ENCODE measurements at regions not wholly inside any gene's neighbourhood (a gene's known extent, or its start where the extent isn't known, plus 50 kb on each side); places are given as distances from the start of the nearest gene placed in this dataset.

- TF ChIP-seq CTCF (IDR thresholded peaks at IDR 0.05; ENCODE audit: insufficient read depth, low read length, poor library complexity, severe bottlenecking), result no peak
- Histone ChIP-seq H3K4me3 (ENCODE audit: low read depth, low read length) (no peak overlapping the region), H3K27me3 (ENCODE audit: control insufficient read depth, insufficient read depth, low read length) (no peaks in the 10 kb centered on the region), H3K36me3 (ENCODE audit: control insufficient read depth, insufficient read depth, low read length) (no peaks in the 10 kb centered on the region)
- no peak for DNase-seq (ENCODE audit: low read depth)
These were observed 154.0 kb upstream of the THBS1 start for GRCh38 chr15:39426552-39427532.

- no peak for TF ChIP-seq CTCF (IDR thresholded peaks at IDR 0.05; ENCODE audit: insufficient read depth, low read length, poor library complexity, severe bottlenecking)
- H3K27me3 ChIP-seq (ENCODE audit: control insufficient read depth, insufficient read depth, low read length), result no peaks in the 10 kb centered on the region
- no peak overlapping the region for H3K4me3 ChIP-seq (ENCODE audit: low read depth, low read length)
- no peak for DNase-seq (ENCODE audit: low read depth)
- H3K36me3 ChIP-seq (ENCODE audit: control insufficient read depth, insufficient read depth, low read length), result no peaks in the 10 kb centered on the region
These were observed 153.2 kb upstream of the THBS1 start for GRCh38 chr15:39427705-39428104.

- Histone ChIP-seq H3K27me3 (ENCODE audit: control insufficient read depth, insufficient read depth, low read length) (no peaks in the 10 kb centered on the region), H3K36me3 (ENCODE audit: control insufficient read depth, insufficient read depth, low read length) (no peaks in the 10 kb centered on the region), H3K4me3 (ENCODE audit: low read depth, low read length) (no peak overlapping the region)
- no peak for TF ChIP-seq CTCF (IDR thresholded peaks at IDR 0.05; ENCODE audit: insufficient read depth, low read length, poor library complexity, severe bottlenecking)
- DNase-seq (ENCODE audit: low read depth), result peak; percentile 60
These were observed 151.0 kb upstream of the THBS1 start for GRCh38 chr15:39429898-39430357.

GRCh38 chr15:39430389-39430788 is 150.5 kb upstream of the THBS1 start:
- Histone ChIP-seq H3K27me3 (ENCODE audit: control insufficient read depth, insufficient read depth, low read length) (no peaks in the 10 kb centered on the region), H3K4me3 (ENCODE audit: low read depth, low read length) (no peak overlapping the region), H3K36me3 (ENCODE audit: control insufficient read depth, insufficient read depth, low read length) (no peaks in the 10 kb centered on the region)
- no peak for DNase-seq (ENCODE audit: low read depth)
- TF ChIP-seq CTCF (IDR thresholded peaks at IDR 0.05; ENCODE audit: insufficient read depth, low read length, poor library complexity, severe bottlenecking), result no peak

GRCh38 chr15:39431376-39431775 is 149.5 kb upstream of the THBS1 start:
- Histone ChIP-seq H3K36me3 (ENCODE audit: control insufficient read depth, insufficient read depth, low read length) (no peaks in the 10 kb centered on the region), H3K27me3 (ENCODE audit: control insufficient read depth, insufficient read depth, low read length) (no peaks in the 10 kb centered on the region), H3K4me3 (ENCODE audit: low read depth, low read length) (no peak overlapping the region)
- no peak for TF ChIP-seq CTCF (IDR thresholded peaks at IDR 0.05; ENCODE audit: insufficient read depth, low read length, poor library complexity, severe bottlenecking)
- DNase-seq (ENCODE audit: low read depth), result no peak

Data from kidney epithelial cell (primary cell).